ENCODE measurements at regions not wholly inside any gene's neighbourhood (a gene's known extent, or its start where the extent isn't known, plus 50 kb on each side); places are given as distances from the start of the nearest gene placed in this dataset.
A peak's percentile ranks its signal among the peaks of the same experiment; 100 is the strongest.

DNA sequence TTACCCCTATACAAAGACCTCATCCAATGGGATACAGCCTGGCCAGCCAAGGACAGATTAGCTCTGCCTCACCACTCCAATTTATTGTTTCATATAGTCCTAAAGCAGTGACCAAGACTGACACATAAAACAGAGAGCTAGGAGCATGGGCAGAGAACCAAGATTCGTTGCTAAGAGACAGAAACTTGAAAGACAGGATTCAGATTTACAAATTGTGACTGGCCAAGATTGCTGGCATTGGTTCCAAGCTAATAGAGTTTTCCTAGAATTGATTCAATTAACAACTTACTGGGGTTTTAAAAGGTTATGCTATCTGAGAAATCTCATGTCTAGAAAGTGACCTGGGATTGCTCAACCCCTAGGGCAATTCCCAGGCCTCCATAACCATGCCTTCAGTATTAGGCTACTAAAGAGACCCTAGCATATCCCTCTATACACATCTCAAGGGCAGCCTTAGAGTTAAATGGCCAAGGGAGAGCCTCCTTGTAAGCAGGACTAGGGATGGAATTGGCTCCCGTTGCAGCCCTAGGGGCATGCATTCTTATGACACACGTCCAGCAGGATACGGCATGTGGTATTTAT is 75.6 kb downstream of the ICOS start:
- peak in 1 of 14 donors; percentile 2 for DNase-seq

DNA sequence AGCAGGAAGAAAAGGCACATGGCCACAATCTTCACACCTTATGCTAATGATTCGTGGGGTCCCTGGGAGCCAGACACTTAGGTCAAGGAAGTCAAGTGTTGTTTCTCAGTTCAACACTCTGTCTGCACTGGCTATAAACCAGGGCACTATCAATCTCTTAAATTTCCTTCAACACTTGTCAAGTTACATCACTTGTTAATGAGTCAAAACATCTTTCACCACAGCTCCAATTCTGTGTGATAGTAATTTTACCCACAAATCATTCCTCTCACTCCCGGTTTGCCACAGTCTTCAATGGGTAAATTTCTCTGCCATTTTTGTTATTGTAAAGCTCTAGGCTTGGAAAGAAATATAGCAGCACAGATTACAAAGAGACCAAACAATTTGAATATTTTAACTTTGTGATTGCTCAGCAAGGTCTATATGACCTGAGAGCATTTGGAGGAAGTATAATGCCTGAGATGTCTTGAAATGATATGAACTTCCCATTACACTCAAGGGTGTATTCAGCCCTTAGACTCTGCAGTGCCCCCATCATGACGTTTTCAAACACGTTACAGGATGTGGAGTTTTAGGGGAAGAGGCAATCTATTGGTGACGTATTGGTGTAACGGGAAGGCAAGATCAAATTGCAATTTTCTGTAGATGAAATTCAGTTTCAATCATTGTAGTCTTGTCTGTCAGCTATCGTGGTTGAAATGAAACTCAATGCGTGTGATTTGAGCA is 78.7 kb downstream of the ICOS start:
- no peak for DNase-seq

DNA sequence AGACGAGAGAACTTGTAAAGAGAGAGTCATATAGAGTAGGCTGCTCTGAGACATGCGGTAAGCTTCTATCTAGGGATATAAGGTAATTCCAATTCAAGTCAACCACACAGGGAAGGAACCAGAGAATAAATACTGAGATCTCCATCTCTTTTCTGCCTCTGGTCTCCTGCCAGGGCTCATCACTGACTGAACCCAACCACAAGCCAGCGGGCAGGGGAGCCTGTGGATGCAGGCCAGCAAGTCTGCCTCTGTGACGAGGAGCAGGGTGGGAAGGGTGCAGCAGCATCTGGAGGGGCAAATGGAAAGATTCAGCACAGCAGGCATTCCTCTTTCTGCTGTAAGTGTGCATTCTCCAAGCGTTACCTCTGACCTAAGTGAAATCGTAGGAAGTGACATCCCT is 82.2 kb downstream of the ICOS start:
- DNase-seq, result no peak

DNA sequence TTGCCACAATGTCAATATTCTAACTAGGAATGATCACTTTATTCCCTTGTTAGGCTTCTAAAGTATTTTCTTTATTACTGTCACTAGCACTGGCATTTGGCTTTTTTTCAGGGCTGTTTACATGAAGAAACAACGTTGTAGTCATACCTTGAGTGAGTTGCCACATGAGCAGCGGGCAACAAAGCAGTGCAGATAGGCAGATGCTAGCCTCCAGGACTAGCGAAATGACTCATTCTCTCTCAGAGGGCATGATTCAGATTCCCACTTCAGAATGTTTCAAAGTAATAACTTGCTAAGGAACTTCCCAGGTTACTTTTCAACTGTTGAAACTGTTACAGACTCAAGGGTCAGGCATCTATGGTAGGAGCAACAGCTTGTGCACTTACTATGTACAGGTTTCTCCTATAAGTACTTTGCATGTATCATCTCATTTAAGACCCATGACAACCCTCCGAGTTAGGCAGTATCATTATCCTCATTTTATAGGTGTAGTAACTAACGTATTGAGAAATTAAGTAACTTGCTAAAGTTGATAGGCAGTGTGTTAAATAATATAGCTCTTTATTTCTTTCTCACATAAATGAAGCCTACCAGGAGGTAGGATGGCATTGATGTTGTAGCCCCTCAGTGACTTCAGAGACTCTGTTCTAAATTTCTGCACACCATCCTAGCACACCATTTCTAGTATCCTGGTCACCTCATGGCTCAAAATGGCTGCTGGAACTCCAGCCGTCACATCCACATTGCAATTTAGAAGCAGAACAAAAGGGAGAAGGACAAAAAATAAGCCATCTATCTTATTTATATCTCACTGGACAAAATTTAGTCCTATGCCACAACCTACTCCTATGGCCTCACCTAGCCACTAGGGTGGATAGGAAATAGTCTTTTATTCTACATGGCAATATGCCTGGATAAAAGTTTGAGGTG is 83.3 kb downstream of the ICOS start:
- DNase-seq, result no peak

DNA sequence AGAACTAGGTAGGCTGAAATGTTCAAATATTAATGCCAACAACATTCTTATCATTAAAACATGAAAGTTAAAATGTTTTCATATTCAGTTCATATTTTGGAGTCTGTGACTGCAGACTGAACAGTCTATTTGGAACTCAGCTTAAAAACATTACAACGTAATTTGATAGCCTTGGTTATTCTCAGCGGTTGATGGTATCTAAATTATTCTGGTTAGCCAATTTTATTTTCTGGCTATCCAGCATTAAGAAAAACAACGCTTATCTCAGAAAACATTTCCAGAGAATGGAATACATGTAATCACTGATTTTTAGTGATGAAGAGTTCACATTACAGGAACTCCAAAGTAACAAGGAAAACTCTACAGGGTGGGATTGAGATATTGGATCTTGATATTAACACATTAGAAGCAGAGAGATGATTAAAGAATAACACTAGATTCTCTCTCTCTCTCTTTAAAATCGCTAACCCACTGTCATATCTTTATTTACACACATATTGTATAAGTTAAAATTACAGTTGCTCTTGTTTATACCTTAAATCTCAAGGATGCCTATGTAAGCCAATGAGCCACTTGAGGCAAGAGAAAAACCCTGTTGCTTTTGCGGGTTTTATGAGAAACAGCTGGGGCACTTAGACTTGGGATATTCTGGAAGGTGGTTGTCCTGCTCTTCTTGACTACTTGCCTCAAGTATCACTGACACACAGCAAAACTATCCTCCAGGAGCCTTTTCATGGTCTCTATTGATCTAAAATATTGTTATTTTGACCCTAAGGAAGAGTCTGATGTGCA is 84.9 kb downstream of the ICOS start:
- no peak for DNase-seq

DNA sequence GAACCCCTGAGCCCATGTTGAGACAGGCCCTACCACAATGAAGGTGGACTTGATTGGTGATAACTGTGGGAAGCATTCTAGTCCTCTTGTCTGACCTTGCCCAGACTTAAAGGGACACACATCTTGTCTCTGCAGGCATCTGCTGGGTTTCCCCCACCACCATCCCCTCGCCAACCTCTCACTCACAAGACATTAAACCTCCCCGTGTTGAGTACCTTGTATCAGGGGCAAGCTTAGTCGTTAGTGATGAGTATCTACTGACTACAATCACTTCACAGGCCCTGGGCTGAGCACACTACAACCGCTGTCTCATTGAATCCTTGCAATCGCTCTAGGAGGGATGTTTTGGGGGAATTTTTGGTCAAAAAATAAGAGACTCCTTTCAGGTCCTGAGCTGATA is 86.0 kb downstream of the ICOS start:
- no peak for DNase-seq

DNA sequence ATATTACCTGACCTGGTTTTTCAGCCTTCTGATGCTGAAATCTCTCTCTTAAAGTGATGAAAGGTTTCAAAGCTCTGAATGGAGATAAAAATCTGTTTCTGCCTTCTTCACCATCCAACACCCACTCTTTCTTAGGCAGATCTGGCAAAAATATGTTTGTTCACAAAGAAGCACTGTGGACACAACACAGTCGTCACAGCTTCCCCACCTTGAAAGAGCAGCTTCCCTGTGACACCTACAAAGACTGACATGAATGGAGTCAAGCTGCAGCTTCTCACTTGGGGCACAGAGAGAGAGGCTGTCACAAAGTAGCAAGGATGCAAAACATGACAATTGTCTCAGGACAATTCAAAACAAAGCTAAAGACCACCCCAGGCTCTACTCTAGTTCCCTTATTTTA is 86.5 kb downstream of the ICOS start:
- no peak for DNase-seq

DNA sequence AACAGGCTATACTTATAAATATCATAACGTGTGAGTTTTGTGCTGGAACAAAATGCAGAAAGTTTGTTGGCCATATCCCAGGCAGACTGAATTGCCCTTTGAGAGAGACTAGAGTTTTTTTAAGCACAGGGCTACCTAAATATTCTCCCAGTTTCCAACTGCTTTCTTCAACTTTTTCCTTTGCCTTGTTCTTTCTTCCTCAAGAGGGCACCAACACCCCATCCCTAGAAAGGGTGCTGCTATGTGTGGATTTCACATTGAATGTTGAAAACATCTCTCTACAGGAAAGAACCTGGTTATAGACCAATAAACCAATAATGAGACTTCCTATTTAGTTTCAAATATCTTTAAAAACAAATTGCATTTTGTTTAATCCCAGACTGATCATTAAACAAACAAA is 87.9 kb downstream of the ICOS start:
- peak in 1 of 14 donors; percentile 1 for DNase-seq

DNA sequence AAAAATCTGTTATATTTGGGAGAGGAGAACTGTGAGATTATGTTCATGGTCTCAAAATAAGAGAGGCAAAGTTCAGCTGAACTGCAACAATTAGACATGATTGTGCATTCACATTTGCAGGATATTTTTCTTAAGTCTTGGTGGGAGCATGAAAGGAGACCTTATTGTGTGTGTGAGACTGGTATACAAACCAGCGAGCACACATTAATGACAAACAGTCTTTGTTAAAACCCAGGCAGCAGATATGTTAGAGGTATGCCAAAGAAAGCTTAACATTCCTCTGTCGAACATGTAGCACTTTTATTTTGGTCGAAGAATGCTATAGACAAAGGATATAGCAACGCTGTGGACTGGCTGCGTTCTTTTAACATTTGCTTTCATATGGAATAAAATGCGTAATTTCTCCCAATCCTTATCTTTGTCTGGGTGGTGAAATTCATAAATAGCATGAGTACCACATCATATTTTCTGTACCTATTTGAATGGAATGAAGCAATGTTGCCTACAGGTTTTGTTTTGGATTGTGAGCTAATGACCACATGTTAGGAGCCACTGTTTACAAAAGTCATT is 88.4 kb downstream of the ICOS start:
- no peak for DNase-seq

DNA sequence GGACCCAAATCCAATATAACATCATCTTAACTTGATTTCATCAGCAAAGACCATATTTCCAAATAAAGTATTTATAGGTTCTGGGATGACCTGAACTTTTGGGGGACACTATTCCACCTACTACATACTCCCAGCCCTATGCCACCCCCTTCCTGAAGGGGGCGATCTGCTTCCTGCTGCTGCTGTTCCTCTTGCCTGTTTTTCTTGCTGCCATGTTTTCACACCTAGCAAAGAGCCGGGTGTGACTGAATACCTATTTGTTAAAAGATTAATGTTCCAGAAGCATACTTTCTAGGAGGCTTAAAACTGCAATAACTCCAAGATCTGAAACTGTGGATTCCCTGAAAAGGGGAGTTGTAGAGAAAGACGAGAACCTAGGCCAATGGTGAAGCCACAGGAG is 89.7 kb downstream of the ICOS start:
- no peak for DNase-seq

DNA sequence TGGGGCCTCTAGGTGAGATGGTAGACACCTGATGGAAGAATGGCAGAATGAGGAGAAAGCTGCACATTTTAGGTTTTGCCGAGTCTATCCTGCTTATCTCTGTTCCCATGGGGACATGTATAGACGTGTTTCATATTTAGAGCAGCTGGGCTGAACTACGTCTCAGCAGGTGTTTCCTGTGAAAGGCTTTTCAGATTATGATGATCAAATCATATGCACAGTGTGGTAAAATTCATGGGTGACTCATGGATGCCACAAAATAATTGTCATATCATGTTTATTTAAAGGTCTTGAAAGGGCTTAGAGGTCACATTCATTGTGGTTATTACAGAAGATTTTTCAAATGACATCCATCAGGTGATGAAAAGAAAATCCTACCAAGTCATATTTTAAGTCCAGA is 90.5 kb downstream of the ICOS start:
- DNase-seq, result no peak

DNA sequence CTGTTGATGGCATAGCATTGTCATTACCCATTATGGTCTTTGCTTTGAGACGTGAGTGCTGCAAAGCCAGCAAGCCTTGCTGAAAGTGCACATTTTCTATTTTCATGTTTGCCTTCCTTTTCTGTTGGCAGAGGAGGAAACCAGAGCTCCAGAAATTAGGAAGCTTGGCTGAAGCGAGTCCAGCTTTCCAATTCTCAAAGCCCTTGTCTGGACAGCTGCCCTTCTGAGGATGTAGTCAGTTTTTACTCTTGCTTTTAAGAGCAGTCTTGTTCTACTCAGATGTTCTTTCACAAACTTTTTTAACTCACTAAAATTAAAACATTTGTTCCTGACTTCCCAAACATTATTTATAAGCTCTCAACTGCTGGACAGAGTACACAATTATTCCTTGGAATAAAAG is 93.8 kb downstream of the ICOS start:
- DNase-seq, result no peak

DNA sequence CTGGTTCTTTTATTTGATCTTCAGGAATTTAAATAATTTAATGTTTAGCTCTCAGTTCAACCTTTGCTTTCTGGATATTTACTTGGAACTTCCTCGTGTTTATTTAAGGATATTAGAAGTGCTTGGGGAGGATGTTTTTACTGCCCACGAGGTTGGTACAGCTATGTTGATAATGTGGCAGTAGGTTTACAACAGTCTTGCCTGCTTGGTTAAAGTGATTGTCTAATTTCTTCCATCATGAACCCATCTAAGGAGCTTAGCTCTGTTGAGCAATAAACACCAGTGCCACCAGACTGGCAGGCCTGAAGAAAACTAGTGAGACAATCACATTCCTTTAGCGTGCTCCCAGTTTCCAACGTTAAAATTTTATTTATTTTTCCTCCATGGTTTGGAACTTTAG is 94.5 kb downstream of the ICOS start:
- no peak for DNase-seq

DNA sequence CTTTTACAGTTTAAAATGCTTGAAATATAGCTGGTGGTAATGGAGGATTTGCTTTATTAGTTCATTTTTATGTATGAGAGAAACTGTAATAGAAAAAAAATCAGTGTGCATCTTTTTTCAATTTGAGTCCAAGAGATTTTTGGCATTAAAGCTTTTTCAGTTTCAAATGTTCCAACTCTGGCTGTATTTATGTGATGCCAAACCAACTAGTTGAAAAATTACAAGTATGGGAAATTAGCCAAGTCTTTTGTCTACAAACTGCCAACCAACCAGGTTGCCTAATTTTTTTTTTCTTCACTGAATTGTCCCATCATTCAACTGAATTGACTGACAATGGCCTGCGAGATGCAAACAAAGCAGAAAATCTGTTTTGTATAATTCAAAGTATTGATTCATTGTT is 95.7 kb downstream of the ICOS start:
- no peak for DNase-seq

DNA sequence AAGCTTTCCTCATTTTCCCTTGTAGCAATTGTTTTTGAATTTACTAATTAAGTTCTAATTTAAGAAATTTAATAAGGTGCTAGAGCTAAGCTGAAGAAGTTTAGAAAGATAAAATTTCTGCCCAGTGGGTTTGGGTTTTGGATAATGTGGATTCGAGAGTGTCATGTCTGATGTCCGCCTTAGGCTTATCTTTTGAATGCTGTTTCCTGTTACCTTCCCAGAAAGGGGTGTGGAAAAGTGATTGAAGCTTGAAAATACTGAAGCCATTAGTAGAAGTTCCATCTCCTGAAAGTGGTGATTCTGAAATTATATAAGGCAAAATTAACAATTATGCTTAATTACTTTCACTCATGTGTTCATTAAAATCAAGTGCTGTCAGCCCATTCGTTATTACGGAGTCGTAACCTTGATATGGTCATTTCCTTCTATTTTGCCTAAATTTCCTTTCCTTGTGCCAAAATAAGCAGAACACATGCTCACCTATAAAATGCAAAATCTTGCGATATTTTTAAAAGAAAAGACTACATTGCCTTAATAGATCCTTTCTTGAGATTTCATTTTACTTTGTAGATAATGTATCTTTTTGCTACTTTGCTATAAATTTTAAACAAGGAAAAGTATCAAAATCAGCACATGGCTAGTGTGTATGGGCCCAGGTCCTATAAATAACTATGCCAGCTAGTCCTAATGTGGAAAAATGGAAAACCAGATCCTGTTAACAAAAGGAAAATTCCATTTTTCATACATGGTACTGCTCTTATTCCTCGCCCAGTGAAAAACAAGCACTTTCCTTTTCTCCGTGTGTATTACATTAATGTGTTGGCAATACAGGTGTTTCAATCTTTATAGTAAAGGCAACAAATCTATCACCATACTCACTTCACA is 97.3 kb downstream of the ICOS start:
- DNase-seq, result no peak

DNA sequence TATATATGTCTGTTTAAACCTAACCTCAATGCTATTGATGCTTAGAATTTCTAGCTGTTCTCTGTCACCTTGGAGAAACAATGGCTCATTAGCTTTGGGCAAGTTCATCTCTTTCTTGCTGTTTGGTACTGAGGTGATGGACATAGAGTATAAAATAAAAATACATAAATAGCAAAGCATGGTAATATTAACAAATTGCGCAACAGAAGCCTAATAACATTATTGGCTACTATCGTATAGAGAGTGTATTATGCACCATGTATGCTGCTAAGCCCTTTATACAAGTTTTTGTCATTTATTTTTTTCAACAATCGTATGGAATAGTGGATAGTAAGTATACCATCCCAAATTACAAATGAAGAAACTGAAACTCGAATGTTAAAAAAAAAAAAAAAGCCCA is 100.1 kb downstream of the ICOS start:
- no peak for DNase-seq

DNA sequence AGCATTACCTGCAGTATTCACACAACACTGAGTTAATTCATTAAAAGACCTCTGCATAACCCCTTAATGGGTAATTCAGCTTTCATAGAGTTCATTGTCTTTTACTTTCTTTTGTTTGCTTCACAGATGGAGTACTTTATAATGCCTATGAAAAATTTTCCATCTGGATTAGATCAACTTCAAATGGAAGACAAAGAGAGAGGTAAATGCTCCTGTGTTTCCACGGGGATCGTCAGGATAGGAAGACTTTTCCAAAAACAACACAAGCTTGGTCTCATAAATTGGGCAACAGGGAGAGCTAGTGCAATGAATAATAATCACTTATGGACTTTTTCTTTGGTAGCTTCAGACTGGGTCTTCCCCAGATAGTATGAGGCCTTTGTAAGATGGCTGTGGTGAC is 100.7 kb downstream of the ICOS start:
- DNase-seq, result no peak

DNA sequence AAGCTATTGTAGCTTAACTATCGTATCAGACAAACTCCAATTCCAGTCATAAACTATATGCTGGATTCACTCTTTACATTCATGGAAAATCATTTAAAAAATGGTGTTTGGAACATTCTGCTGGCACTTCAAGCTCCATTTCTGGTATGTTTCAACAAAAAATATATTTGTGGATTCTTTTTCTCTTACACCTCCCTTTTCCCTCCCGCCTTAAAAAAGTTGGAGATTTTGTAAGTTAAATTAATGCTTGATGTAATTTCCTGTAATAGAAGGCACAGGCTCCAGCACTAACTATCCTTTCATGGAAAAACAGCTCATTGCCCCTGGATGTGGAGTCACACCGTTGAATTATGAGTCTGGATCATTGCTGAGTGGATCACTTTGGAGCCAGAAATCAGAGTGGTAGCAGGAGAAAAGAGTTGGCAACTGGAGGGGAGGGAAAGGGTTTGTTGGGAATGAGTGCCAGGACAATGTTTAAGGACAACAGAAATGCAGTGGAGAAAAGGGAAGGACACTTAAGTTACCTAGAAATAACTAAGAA is 102.8 kb downstream of the ICOS start:
- DNase-seq, result no peak

DNA sequence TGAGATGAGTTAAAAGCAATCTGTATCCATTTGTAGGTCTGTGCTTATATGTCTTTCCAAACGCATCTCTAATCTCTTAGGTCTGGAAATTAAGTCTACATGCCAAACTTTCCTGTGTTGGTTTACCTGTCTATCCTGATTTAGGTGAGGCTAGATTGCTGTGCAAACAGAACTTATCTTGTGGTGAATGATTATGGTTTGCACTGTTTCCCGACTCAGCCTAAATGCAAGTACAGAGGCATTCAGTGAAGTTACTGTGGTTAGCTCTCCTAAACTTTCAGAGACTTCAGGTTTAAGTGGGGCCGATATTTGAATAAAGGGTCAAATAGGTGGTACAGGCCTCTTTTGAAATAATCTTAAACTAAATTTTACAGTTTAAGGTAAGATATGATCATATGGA is 103.5 kb downstream of the ICOS start:
- DNase-seq, result no peak

DNA sequence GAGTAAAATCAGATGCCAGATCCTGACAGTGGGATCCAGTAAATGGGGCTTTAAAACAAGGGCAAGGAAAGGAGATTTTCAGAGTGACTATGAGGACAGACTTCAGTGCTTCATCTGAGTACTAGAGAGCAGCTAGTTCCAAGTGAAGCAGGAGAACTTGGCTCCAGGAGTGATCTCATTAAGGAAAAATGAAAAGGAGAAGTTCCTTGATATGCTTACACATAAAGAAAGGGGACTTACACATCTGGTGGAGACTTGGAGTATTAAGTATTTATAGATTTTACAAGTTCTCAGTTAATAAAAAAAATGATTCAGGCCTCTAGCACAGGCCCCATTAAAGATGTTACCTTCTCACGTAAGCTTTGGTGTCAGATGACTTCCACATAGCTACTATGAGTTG is 105.8 kb downstream of the ICOS start:
- DNase-seq, result no peak

DNA sequence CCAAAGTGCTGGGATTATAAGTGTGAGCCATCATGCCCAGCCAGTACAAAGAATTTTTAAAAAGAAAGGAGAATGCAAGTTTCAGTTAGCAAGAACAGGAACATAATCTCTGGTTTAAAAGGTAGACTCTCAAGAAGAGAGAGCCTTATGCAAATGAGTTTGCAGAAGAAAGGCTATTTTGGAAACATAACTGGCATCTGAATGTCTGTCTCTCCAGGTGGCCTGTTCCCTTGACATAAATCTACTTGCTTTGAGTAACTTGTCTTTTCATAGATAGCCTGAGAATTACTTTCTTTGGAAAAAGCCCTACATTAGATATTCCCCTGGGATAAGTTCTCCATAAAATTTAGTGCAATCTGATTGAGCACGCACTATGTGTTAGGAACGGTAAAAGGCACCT is 109.6 kb downstream of the ICOS start:
- no peak for DNase-seq

Measured in C1 segment of cervical spinal cord (tissue), 14 donors.